A673 (cell line): ENCODE measurements at regions not wholly inside any gene's neighbourhood (a gene's known extent, or its start where the extent isn't known, plus 50 kb on each side); places are given as distances from the start of the nearest gene placed in this dataset.

Source experiments
- BruUV-seq: library from RNA; stranded (reverse); fragments of 400-500 nt; replicated peaks from 2 replicates; lab custom pipeline; 2021; lab: Mats Ljungman, UMichigan
- CTCF ChIA-PET: fragments of 300-600 bp; sonication (Branson Sonifier 250); formaldehyde crosslinking; loops from one replicate; lab custom pipeline; 2022; ENCODE audit warnings: antibody characterized with exemption; lab: Charles Lee
- POLR2A ChIA-PET: fragments of 300-600 bp; sonication (Branson Sonifier 250); formaldehyde crosslinking; loops from one replicate; lab custom pipeline; 2022; ENCODE audit warnings: antibody characterized with exemption; ENCODE audit not compliant: low non-redundant PET; lab: Charles Lee
- DNase-seq: peaks from one replicate; pipeline ENCODE4 v3.0.0-alpha.2; 2015; ENCODE audit warnings: low spot score
- H3K27ac ChIP-seq: fragments of 200-600 bp; sonication (generic); 2 replicates; pipeline ENCODE4 v1.5.1; 2016; ENCODE audit warnings: mixed run types, low read depth, mild to moderate bottlenecking, mixed read lengths, antibody characterized with exemption, low read length; ENCODE audit not compliant: poor library complexity, severe bottlenecking
- H3K27me3 ChIP-seq: fragments of 200-600 bp; sonication (generic); replicated peaks from 2 replicates; pipeline ENCODE4 v1.6.1; 2017; ENCODE audit warnings: mixed run types, low read depth, mild to moderate bottlenecking, mixed read lengths, antibody characterized with exemption, low read length; ENCODE audit not compliant: insufficient read depth, poor library complexity
- H3K36me3 ChIP-seq: fragments of 200-600 bp; sonication (generic); 2 replicates; pipeline ENCODE4 v1.6.1; 2016; ENCODE audit warnings: mixed run types, mild to moderate bottlenecking, mixed read lengths, antibody characterized with exemption, low read length; ENCODE audit not compliant: insufficient read depth, poor library complexity, severe bottlenecking
- H3K4me1 ChIP-seq: fragments of 200-600 bp; sonication (generic); 2 replicates; pipeline ENCODE4 v1.6.1; 2017; ENCODE audit warnings: mixed run types, mild to moderate bottlenecking, mixed read lengths, antibody characterized with exemption, low read length; ENCODE audit not compliant: insufficient read depth, poor library complexity, severe bottlenecking
- H3K4me3 ChIP-seq: fragments of 200-600 bp; sonication (generic); 2 replicates; pipeline ENCODE4 v1.5.1; 2016; ENCODE audit warnings: low read depth, mixed run types, mild to moderate bottlenecking, mixed read lengths, low read length; ENCODE audit not compliant: poor library complexity, severe bottlenecking
- H3K9me3 ChIP-seq: fragments of 200-600 bp; sonication (generic); 2 replicates; pipeline ENCODE4 v1.6.1; 2016; ENCODE audit warnings: mixed run types, low read depth, mild to moderate bottlenecking, mixed read lengths, antibody characterized with exemption, low read length; ENCODE audit not compliant: poor library complexity, severe bottlenecking
- CTCF ChIP-seq: fragments of 300-800, 200-600 bp; sonication (generic); conservative IDR thresholded peaks from 2 replicates; pipeline ENCODE4 v1.5.1; 2017; ENCODE audit warnings: low read depth, mild to moderate bottlenecking, antibody characterized with exemption, low read length, moderate library complexity, mixed read lengths
- EZH2 ChIP-seq: fragments of 200-600 bp; sonication (generic); IDR thresholded peaks from 2 replicates; pipeline ENCODE4 v1.6.1; 2017; ENCODE audit warnings: borderline replicate concordance, low read depth, mild to moderate bottlenecking, mixed read lengths, antibody characterized with exemption, low read length; ENCODE audit not compliant: poor library complexity, severe bottlenecking
- intact Hi-C: fragments of 100-400 bp; cut with micrococcal nuclease; formaldehyde crosslinking; loops from one replicate; pipeline ENCODE4 v1.10.0; 2022; ENCODE audit not compliant: unreplicated experiment

GRCh38 chr2:2575870-2576386 lies 244.9 kb upstream of the MYT1L start:
- peaks cover 17% of the 10 kb centered on the region for H3K27me3 ChIP-seq
- TF ChIP-seq CTCF = no peak
- TF ChIP-seq EZH2 = no peak
- H3K9me3 ChIP-seq = no peaks in the 10 kb centered on the region
- H3K4me3 ChIP-seq = no peak overlapping the region
- ChIA-PET POLR2A (no interaction called here), CTCF (no interaction called here)
- H3K27ac ChIP-seq = no peak overlapping the region
- intact Hi-C loops = no loop called here
- no TSS peak for BruUV-seq
- no peak for DNase-seq
- H3K36me3 ChIP-seq = no peaks in the 10 kb centered on the region
- no peaks in the 10 kb centered on the region for H3K4me1 ChIP-seq

- Histone ChIP-seq H3K36me3 (no peaks in the 10 kb centered on the region), H3K4me3 (no peak overlapping the region), H3K4me1 (no peaks in the 10 kb centered on the region), H3K27ac (no peak overlapping the region), H3K27me3 (peaks cover 17% of the 10 kb centered on the region), H3K9me3 (no peaks in the 10 kb centered on the region)
- POLR2A ChIA-PET = no interaction called here
- intact Hi-C loops = no loop called here
- TF ChIP-seq EZH2 (no peak), CTCF (no peak)
- CTCF ChIA-PET = no interaction called here
- no TSS peak for BruUV-seq
- DNase-seq = no peak
Measured at GRCh38 chr2:2575181-2575577, 244.1 kb upstream of the MYT1L start.

GRCh38 chr2:2574401-2575180 lies 243.5 kb upstream of the MYT1L start:
- ChIA-PET POLR2A (no interaction called here), CTCF (no interaction called here)
- no peak overlapping the region for H3K4me3 ChIP-seq
- intact Hi-C loops = no loop called here
- H3K4me1 ChIP-seq = no peaks in the 10 kb centered on the region
- no TSS peak for BruUV-seq
- TF ChIP-seq EZH2 (no peak), CTCF (no peak)
- peaks cover 17% of the 10 kb centered on the region for H3K27me3 ChIP-seq
- no peak overlapping the region for H3K27ac ChIP-seq
- no peak for DNase-seq
- no peaks in the 10 kb centered on the region for H3K9me3 ChIP-seq
- H3K36me3 ChIP-seq = no peaks in the 10 kb centered on the region
